ENCODE measurements at regions not wholly inside any gene's neighbourhood (a gene's known extent, or its start where the extent isn't known, plus 50 kb on each side); places are given as distances from the start of the nearest gene placed in this dataset.

- TF ChIP-seq YY1 (IDR thresholded peaks at IDR 0.05; ENCODE audit: insufficient read depth, insufficient read length) (no peak), SUZ12 (IDR thresholded peaks at IDR 0.05; ENCODE audit: extremely low read depth, insufficient read depth, insufficient read length) (no peak), ZNF274 (IDR thresholded peaks at IDR 0.05; ENCODE audit: low read depth, low read length) (no peak)
Measured at GRCh38 chr2:58601017-58601416, 359.9 kb upstream of the FANCL start.
